Natural killer cell (primary cell): ENCODE measurements at regions not wholly inside any gene's neighbourhood (a gene's known extent, or its start where the extent isn't known, plus 50 kb on each side); places are given as distances from the start of the nearest gene placed in this dataset.

Experiments used
- ATAC-seq, 3 donors: fragments of 150-1000 bp in 2 of 3; fragments of 200-7000 bp in 1 of 3; cut with Tn5 transposase; 1 replicate in 1 of 3; 2 replicates in 2 of 3; pipeline ENCODE4 v1.10.0; 2021; ENCODE audit warnings: mild to moderate bottlenecking in 2 of 3, moderate library complexity in 2 of 3
- DNase-seq, 2 donors: peaks; one replicate each; pipeline versions ENCODE4 v3.0.0 to v3.0.0-alpha.2; 2013 to 2021; ENCODE audit warnings: mixed read lengths in 1 of 2
- H3K27ac ChIP-seq: one replicate; pipeline ENCODE4 v1.5.1; 2013; ENCODE audit warnings: mild to moderate bottlenecking, low read length
- H3K27me3 ChIP-seq: one replicate; pipeline ENCODE4 v1.6.1; 2013; ENCODE audit warnings: low read length; ENCODE audit not compliant: control insufficient read depth, insufficient read depth
- H3K36me3 ChIP-seq: one replicate; pipeline ENCODE4 v1.6.1; 2013; ENCODE audit warnings: low read length; ENCODE audit not compliant: control insufficient read depth, insufficient read depth
- H3K4me1 ChIP-seq: one replicate; pipeline ENCODE4 v1.6.1; 2013; ENCODE audit warnings: low read length; ENCODE audit not compliant: control insufficient read depth, insufficient read depth
- H3K4me3 ChIP-seq: one replicate; pipeline ENCODE4 v1.5.1; 2013; ENCODE audit warnings: low read length
- H3K9me3 ChIP-seq: one replicate; pipeline ENCODE4 v1.6.1; 2013; ENCODE audit warnings: low read length; ENCODE audit not compliant: control insufficient read depth, insufficient read depth
- H3K27ac Mint-ChIP-seq, 2 donors: one replicate each; pipeline ENCODE4 v1.8.0; 2022; ENCODE audit warnings: mild to moderate bottlenecking in 2 of 2, mixed read lengths in 2 of 2, moderate library complexity in 1 of 2
- H3K27me3 Mint-ChIP-seq, 2 donors: one replicate each; pipeline ENCODE4 v1.8.0; 2022; ENCODE audit warnings: low read depth in 2 of 2, mixed read lengths in 2 of 2
- H3K36me3 Mint-ChIP-seq: one replicate; pipeline ENCODE4 v1.8.0; 2022; ENCODE audit warnings: mixed read lengths
- H3K4me1 Mint-ChIP-seq, 2 donors: one replicate each; pipeline ENCODE4 v1.8.0; 2022; ENCODE audit warnings: mixed read lengths in 2 of 2
- H3K4me3 Mint-ChIP-seq: one replicate; pipeline ENCODE4 v1.8.0; 2022; ENCODE audit warnings: mild to moderate bottlenecking, moderate library complexity, mixed read lengths
- H3K9me3 Mint-ChIP-seq, 2 donors: one replicate each; pipeline ENCODE4 v1.8.0; 2022; ENCODE audit warnings: mixed read lengths in 2 of 2
- CTCF ChIP-seq: fragments of 200-600 bp; IDR thresholded peaks from one replicate; pipeline ENCODE4 v1.8.0; 2022; ENCODE audit warnings: antibody characterized with exemption
- WGBS: methylation state at CpG from one replicate; pipeline ENCODE4 v1.1.7; 2013; ENCODE audit warnings: missing lambda C conversion rate; ENCODE audit not compliant: insufficient coverage; 5-methylcytosine and 5-hydroxymethylcytosine counted together
- intact Hi-C: fragments of 100-400 bp; cut with micrococcal nuclease; formaldehyde crosslinking; loops from one replicate; pipeline ENCODE4 v1.14.2; 2022

- Mint-ChIP-seq H3K36me3 (no peaks in the 10 kb centered on the region), H3K27ac (no peak overlapping the region), H3K9me3 (no peaks in the 10 kb centered on the region), H3K4me1 (peaks cover 7 to 15% of the 10 kb centered on the region in 2 donors), H3K27me3 (peaks cover 19 to 20% of the 10 kb centered on the region in 2 donors), H3K4me3 (no peak overlapping the region)
- DNase-seq: no peak
- 49% methylated on average over 9 of the region's 9 CpGs for WGBS
- no peak for ATAC-seq
- Histone ChIP-seq H3K4me1 (peaks cover 7% of the 10 kb centered on the region), H3K9me3 (no peaks in the 10 kb centered on the region), H3K4me3 (no peak overlapping the region), H3K36me3 (no peaks in the 10 kb centered on the region), H3K27me3 (no peaks in the 10 kb centered on the region), H3K27ac (no peak overlapping the region)
- no peak for TF ChIP-seq CTCF
- intact Hi-C loops: no loop called here
These were observed 92.6 kb downstream of the CD8B2 start for GRCh38 chr2:106579750-106580197.

DNA sequence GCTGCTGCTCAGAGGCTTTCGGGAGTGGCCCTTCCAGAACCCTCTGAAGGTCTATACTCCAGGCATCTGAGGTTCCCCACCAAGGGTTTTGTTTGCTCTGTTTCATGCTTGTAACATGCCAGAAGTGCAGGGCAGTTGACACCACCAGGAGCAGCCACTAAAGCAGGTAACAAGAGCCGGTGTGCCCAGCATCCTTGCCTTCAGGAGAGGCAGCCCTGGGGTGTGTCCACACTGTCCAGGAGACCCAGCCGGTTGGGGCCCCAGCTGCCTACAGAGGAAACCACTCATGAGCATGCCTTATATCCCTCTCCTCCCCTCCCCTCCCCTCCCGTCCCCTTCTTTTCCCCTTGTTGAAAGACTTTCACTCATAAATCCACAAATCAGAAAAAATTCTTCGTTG is 93.1 kb downstream of the CD8B2 start:
- no peak for ATAC-seq
- H3K4me1 ChIP-seq: peaks cover 7% of the 10 kb centered on the region
- intact Hi-C loops: no loop called here
- no peak for DNase-seq
- no peak for TF ChIP-seq CTCF
- Mint-ChIP-seq H3K4me3 (no peak overlapping the region), H3K9me3 (no peaks in the 10 kb centered on the region), H3K4me1 (peaks cover 7 to 15% of the 10 kb centered on the region in 2 donors), H3K36me3 (no peaks in the 10 kb centered on the region), H3K27ac (no peak overlapping the region), H3K27me3 (peaks cover 19 to 20% of the 10 kb centered on the region in 2 donors)
- H3K9me3 ChIP-seq: no peaks in the 10 kb centered on the region
- 81% methylated on average over 5 of the region's 5 CpGs for WGBS
- H3K4me3 ChIP-seq: no peak overlapping the region
- H3K27ac ChIP-seq: no peak overlapping the region
- no peaks in the 10 kb centered on the region for H3K27me3 ChIP-seq
- H3K36me3 ChIP-seq: no peaks in the 10 kb centered on the region

DNA sequence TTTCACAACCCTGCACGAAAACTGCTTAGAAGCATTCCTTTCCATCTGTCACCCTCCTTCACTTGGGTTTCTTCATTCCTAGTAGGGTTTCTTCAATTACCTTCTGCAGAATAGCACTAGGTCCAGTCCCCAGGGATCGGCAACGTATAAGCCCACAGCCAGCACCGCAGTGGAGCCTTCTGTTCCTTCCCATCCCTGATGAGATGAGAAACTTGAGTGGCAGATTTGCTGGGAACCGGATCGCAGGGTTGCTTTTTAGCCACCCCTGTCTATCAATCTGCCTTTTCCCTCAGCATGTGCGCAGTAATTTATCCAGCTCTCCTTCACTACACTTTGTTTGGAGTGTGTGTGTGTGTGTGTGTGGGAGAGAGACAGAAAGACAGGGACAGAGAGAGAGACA is 94.2 kb downstream of the CD8B2 start:
- Mint-ChIP-seq H3K4me1 (peaks cover 7 to 15% of the 10 kb centered on the region in 2 donors), H3K9me3 (no peaks in the 10 kb centered on the region), H3K27ac (no peak overlapping the region), H3K4me3 (peak overlapping the region; percentile 89), H3K36me3 (no peaks in the 10 kb centered on the region), H3K27me3 (peaks cover 19 to 20% of the 10 kb centered on the region in 2 donors)
- whole genome bisulfite sequencing: 94% methylated on average over 6 of the region's 7 CpGs
- no peaks in the 10 kb centered on the region for H3K9me3 ChIP-seq
- H3K27ac ChIP-seq: no peak overlapping the region
- ATAC-seq (no peak), DNase-seq (no peak)
- peaks cover 7% of the 10 kb centered on the region for H3K4me1 ChIP-seq
- intact Hi-C loops: no loop called here
- H3K27me3 ChIP-seq: no peaks in the 10 kb centered on the region
- H3K4me3 ChIP-seq: no peak overlapping the region
- no peak for TF ChIP-seq CTCF
- no peaks in the 10 kb centered on the region for H3K36me3 ChIP-seq

DNA sequence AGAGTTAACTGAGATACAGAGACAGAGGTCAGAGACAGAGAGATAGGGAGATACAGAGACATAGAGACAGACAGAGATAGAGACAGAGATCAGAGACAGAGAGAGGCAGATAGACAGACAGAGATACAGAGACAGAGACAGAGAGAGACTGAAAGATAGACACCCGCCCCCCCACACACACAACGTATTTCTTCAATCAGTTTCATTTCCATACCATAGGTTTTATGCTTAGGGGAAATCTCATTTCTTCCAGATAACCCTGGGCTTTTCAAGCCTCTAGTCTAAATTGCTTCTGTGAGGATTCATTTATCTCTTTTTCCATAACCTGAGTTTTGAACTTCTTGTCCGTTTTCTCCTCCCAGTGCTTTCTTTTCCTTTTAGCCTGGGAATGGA is 94.6 kb downstream of the CD8B2 start:
- no peak for TF ChIP-seq CTCF
- WGBS: 20% methylated on average over 3 of the region's 3 CpGs
- Mint-ChIP-seq H3K27me3 (peaks cover 20% of the 10 kb centered on the region in 2 donors), H3K4me1 (peaks cover 7 to 15% of the 10 kb centered on the region in 2 donors), H3K36me3 (no peaks in the 10 kb centered on the region), H3K4me3 (peak overlapping the region; percentile 89), H3K27ac (no peak overlapping the region), H3K9me3 (no peaks in the 10 kb centered on the region)
- ATAC-seq: peak in 1 of 3 donors; percentile 42
- H3K36me3 ChIP-seq: no peaks in the 10 kb centered on the region
- DNase-seq: peak in 1 of 2 donors; percentile 22
- H3K27me3 ChIP-seq: no peaks in the 10 kb centered on the region
- intact Hi-C loops: no loop called here
- H3K9me3 ChIP-seq: no peaks in the 10 kb centered on the region
- peak overlapping the region; percentile 26 for H3K4me3 ChIP-seq
- peaks cover 7% of the 10 kb centered on the region for H3K4me1 ChIP-seq
- H3K27ac ChIP-seq: no peak overlapping the region
